Activated CD4-positive, alpha-beta T cell treated with anti-CD3 and anti-CD28 coated beads, Interleukin-10, Interleukin-2, amounts not matched to agents 100 ng/mL and 50 ng/mL, durations not matched to agents 16 hours and 8 hours (primary cell): ENCODE measurements at regions not wholly inside any gene's neighbourhood (a gene's known extent, or its start where the extent isn't known, plus 50 kb on each side); places are given as distances from the start of the nearest gene placed in this dataset.
"Not testable (repeated sequence)": the region's sequence is repeated elsewhere in the genome, so short reads cannot be mapped to it uniquely, and the experiment has no call there.

Experiments
- DNase-seq: peaks from one replicate; pipeline ENCODE4 v3.0.0-alpha.2; 2020

GRCh38 chr15:35937380-35937779 lies 391.4 kb upstream of the DPH6 start:
- no peak for DNase-seq

GRCh38 chr15:35944945-35945585 lies 399.1 kb upstream of the DPH6 start:
- DNase-seq: no peak

GRCh38 chr15:35953424-35953823 lies 407.5 kb upstream of the DPH6 start:
- no peak for DNase-seq

- no peak for DNase-seq
Observed at GRCh38 chr15:35956056-35956455, 410.1 kb upstream of the DPH6 start.

- DNase-seq: no peak
Observed at GRCh38 chr15:35958021-35958420, 412.1 kb upstream of the DPH6 start.

- DNase-seq: no peak
Observed at GRCh38 chr15:35958975-35959374, 413.0 kb upstream of the DPH6 start.

- DNase-seq: no peak
Observed at GRCh38 chr15:35963326-35963725, 417.4 kb upstream of the DPH6 start.

GRCh38 chr15:35966781-35967180 lies 420.8 kb upstream of the DPH6 start:
- DNase-seq: no peak

GRCh38 chr15:35967968-35968367 lies 422.0 kb upstream of the DPH6 start:
- DNase-seq: not testable (repeated sequence)

GRCh38 chr15:35973029-35973428 lies 427.1 kb upstream of the DPH6 start:
- DNase-seq: no peak

GRCh38 chr15:35974052-35974451 lies 428.1 kb upstream of the DPH6 start:
- DNase-seq: no peak

- DNase-seq: no peak
Observed at GRCh38 chr15:35975941-35976340, 430.0 kb upstream of the DPH6 start.

- no peak for DNase-seq
Observed at GRCh38 chr15:35979608-35980007, 433.6 kb upstream of the DPH6 start.

- DNase-seq: no peak
Observed at GRCh38 chr15:35980719-35981118, 434.8 kb upstream of the DPH6 start.

GRCh38 chr15:35986191-35986721 lies 440.3 kb upstream of the DPH6 start:
- no peak for DNase-seq

GRCh38 chr15:35987056-35987455 lies 441.1 kb upstream of the DPH6 start:
- no peak for DNase-seq

GRCh38 chr15:35991386-35991785 lies 445.4 kb upstream of the DPH6 start:
- no peak for DNase-seq

GRCh38 chr15:35992791-35993190 lies 446.8 kb upstream of the DPH6 start:
- no peak for DNase-seq

GRCh38 chr15:35993196-35993595 lies 447.2 kb upstream of the DPH6 start:
- no peak for DNase-seq

- DNase-seq: no peak
Observed at GRCh38 chr15:35994876-35995275, 448.9 kb upstream of the DPH6 start.

- no peak for DNase-seq
Observed at GRCh38 chr15:35998663-35999602, 453.0 kb upstream of the DPH6 start.

- DNase-seq: no peak
Observed at GRCh38 chr15:36004891-36005490, 459.0 kb upstream of the DPH6 start.

- DNase-seq: no peak
Observed at GRCh38 chr15:36005542-36005941, 459.6 kb upstream of the DPH6 start.

GRCh38 chr15:36007699-36008098 lies 461.7 kb upstream of the DPH6 start:
- DNase-seq: no peak
